ENCODE measurements at regions not wholly inside any gene's neighbourhood (a gene's known extent, or its start where the extent isn't known, plus 50 kb on each side); places are given as distances from the start of the nearest gene placed in this dataset.
"Not testable (repeated sequence)": the region's sequence is repeated elsewhere in the genome, so short reads cannot be mapped to it uniquely, and the experiment has no call there.

DNA sequence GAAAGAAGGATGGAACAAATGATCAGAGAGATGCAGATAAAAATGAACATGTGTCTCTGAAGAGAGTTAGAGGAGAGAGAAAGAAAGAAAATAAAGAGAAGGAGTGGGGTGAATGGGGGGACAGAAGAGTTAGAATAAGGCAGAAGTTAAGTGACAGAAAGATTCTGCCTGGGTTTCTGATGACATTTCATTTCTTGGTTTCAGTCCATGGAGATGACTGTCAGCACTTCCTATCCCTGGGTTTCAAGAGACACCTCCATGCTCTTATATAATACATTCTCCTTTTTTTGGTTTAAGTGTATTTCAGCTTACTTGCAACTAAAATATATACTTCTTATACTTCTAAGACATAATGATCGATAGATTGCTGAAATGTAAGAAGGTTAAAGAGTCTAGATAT is 213.0 kb upstream of the IL12B start:
- no peak for DNase-seq

- no peak for DNase-seq
Measured at GRCh38 chr5:159545156-159545555, 214.9 kb upstream of the IL12B start.

- DNase-seq, result no peak
Measured at GRCh38 chr5:159547466-159548195, 217.3 kb upstream of the IL12B start.

GRCh38 chr5:159548517-159548916 is 218.2 kb upstream of the IL12B start:
- DNase-seq, result no peak

DNA sequence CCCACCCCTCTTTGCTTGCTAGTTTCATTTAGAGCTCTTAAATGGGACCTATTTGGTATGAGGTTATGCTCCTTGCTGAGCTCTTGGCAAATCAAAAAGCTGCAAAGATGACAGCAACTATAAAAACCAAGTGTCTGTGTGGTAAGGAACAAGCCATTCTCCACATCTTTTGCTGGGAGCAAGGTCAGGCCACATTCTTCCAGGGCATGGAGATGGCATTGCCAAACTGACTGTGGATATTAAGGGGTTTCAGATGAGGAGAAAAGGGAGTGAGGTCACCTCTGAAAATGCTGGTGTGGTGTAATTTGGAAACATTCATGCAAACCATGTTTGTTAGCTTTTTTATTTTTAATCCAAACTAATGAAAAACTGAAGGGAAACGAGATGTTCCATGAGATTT is 218.8 kb upstream of the IL12B start:
- DNase-seq, result no peak

- no peak for DNase-seq
Measured at GRCh38 chr5:159550951-159551350, 220.7 kb upstream of the IL12B start.

DNA sequence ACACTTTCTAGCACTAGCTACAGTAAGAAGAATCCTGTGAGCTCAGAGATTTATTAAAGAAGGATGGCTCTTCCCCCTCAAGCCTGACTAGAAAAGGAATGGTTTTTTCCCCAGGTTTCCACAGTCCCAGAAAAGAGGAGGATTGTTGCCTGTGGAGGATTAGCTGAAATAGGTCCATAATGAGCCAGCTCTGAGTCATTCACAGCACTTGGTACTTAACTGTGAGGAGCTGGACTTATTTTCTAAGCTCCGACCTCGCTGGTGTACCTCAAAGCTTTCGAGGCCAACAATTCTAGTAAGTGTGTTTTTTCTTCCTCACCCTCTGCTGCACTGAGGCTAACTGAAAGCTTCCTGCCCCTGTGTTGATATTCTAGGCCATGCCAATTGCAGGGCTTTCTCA is 222.5 kb upstream of the IL12B start:
- no peak for DNase-seq

- no peak for DNase-seq
Measured at GRCh38 chr5:159553792-159554191, 223.5 kb upstream of the IL12B start.

GRCh38 chr5:159555084-159555483 is 224.8 kb upstream of the IL12B start:
- DNase-seq, result no peak

GRCh38 chr5:159559337-159559736 is 229.1 kb upstream of the IL12B start:
- DNase-seq, result no peak

DNA sequence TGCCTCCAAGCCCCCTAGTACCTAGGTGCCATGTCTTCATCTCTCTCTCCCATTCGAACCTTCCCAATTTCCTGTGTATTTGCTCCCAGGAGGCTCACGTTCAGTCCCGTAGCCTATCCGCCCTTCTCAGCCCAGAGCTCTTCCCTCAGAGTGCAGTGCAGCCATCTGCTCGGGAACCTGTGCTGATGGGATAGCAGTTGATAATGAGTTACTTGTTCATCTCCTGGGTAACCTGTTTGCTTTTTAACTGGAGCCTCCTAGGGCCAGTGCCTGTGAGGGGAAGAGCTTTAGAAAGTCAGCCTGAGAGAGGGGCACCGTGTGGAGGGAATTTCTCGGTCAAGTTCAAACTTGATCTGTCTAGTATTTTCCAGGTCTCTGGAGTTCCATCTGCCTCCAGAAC is 229.8 kb upstream of the IL12B start:
- no peak for DNase-seq

DNA sequence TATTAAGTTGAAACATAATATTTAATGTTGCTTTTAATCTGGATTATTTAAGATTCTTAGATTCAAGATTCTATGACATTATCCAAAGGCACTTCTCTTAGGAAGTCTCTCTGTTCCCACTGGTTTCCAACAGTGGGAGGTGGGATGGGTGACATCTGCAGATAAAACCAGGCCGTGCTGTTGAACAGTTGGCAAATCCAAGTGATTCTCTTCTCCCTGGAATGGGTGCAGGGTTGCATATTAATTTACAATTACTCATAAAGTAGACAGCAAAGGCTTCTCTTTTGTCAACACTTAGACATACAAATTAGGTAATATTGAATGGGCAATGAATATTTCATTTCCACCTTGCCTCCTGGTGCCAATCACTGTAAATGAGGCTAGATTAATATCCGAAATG is 233.7 kb upstream of the IL12B start:
- DNase-seq, result no peak

DNA sequence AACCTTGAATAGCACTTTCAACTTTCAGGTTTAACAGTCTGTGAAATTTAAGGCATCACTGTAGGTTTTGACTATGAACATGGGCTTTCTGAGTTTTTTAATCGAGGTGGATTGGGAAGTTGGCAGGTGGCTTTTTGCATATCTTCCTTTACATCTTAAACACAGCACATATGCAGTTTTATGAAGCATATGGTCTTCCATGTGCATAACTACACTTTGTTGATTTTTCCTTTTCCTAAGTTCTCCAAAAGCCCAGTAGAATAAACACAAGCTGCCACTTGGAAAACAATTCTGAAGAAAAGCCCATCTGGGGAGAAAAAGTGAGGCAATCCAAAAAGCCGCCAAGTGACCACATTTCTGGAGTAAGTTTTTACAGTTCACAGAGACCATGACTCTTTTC is 236.5 kb upstream of the IL12B start:
- DNase-seq, result no peak

- DNase-seq, result no peak
Measured at GRCh38 chr5:159567461-159567860, 237.2 kb upstream of the IL12B start.

DNA sequence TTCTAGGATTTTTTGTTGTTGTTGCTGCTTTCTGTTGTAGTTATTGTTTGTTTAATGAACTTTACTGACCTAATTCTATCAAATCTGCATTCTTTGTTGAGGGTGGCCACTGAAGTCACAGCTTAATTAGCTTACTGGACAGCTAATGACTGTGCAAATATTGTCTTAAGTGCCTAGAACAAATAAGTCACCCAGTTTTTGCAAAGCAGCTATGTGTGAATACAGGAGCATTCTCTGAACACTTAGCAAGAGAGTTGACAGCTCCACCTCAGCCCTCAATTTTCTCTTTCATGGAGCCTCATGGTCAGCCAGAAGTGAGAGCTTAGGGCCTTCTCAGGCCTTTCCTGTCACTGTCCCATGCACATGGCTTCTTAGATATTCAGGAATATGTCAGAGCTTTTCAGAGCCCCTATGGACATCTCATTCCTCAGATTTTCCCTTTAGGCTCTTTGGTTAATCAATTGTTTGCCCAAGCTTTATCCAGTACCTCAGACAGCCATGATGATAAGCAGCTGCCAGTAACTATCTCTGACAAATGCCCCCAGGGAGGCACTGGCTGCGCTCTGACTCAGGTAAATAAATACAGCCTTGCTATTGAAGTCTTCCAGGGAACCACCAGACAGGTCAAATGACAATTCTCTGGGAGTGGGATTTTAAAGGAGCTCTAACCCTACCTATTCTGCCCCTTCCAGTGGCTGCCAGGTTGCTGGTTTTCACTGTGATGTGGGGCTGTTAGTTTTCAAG is 241.4 kb upstream of the IL12B start:
- DNase-seq, result no peak

- no peak for DNase-seq
Measured at GRCh38 chr5:159576902-159577301, 246.6 kb upstream of the IL12B start.

- no peak for DNase-seq
Measured at GRCh38 chr5:159581502-159582249, 251.4 kb upstream of the IL12B start.

DNA sequence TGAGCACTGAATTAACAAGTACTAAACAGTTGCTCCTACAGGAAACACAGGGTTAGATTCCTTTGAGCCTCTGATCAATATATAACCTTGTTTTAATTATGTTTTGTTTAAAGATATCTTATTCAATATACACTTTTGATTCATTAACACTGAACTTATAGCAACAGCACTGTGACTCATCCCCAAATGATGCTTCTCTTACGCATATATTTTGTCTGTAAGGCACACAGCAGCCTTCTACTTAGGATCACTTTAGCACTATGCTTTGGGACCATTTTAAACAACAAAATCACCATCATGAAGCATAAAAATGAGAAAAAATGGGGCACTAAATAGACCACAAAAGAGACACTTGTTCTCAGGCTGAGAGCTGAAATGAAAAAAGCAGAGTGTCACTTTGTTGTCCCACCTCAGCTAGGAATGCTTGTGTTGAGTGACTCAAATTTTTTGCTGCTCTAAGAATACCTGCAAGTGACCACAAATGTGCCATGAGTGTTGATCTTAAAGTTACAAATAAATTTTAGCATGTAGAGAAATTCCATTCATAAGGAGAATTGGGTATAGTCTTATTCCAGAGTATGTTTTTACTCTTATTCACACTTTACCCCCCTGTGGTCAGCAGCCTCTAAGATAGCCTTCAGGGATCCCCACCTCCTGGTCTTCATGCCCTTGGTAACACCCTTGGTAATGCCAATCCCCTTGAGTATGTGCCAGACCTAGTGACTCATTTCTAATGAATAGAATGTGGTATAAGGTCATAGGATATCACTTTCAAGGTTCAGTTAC is 252.7 kb upstream of the IL12B start:
- no peak for DNase-seq

- DNase-seq, result no peak
Measured at GRCh38 chr5:159586921-159587320, 256.6 kb upstream of the IL12B start.

- no peak for DNase-seq
Measured at GRCh38 chr5:159588941-159589340, 258.7 kb upstream of the IL12B start.

- DNase-seq, result no peak
Measured at GRCh38 chr5:159593518-159594073, 263.3 kb upstream of the IL12B start.

- not testable (repeated sequence) for DNase-seq
Measured at GRCh38 chr5:159595561-159595960, 265.3 kb upstream of the IL12B start.

DNA sequence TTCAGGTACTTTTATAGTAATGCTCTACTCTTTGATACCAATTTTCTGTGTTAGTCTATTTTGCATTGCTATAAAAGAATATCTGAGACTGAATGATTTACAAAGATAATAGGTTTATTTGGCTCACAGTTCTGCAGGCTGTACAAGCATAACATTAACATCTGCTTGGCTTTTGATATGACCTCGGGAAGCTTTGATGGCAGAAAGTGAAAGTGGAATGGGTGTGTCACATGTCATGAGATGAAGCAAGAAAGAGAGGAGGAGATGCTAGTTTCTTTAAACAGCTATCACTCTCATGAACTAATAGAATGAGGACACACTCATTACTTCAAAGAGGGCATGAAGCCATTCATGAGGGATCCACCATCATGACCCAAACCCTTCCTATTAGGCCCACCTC is 270.9 kb upstream of the IL12B start:
- no peak for DNase-seq

All from NCI-H510A (cell line).